ENCODE measurements at regions not wholly inside any gene's neighbourhood (a gene's known extent, or its start where the extent isn't known, plus 50 kb on each side); places are given as distances from the start of the nearest gene placed in this dataset.

DNA sequence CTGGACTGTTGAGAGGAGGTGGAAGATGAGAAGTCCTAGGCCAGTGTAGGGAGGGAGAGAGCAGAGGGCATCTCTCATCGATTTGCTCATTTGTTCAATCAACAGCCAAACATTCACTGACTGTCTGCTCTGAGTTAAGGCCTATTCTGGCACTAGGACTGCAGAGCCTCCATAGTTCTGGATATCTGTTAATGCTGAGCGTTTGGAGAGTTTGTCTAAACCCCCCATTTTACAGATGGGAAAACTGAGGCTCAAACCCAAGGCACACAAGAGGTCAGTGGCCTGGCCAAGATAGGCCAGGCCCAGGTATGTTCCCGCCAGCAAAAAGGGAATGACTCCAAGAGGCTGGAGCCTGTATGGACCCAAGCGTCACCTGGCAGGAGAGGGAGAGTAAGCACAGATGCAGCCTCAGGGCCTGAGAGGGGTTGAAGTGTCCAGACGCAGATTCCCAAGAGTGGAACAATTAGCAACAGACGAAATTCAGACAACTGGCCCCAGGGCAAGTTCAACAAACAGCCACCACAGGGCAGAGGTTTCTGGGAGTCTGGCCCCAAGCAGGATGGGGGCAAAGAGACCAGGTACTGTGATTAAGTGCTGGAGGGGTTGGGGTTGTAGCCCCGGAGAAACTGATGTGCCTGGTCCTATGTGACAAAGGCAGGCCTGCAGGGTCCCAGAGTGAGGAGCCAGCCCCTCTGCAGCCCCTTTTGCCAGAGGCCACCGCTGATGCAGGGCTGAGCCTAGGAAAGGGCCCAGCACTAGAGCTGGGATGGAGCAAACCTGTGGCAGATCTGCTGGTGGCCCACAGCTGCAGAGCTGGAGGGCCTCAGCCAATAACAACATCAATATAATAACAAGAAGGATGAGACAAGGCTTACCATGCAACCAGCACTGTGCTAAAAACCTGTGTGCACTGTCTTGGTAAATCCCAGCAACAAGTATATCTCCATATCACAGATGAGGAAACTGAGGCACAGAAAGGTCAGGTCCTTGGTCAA lies 245.1 kb upstream of the TLE3 start:
- DNase-seq = no peak

DNA sequence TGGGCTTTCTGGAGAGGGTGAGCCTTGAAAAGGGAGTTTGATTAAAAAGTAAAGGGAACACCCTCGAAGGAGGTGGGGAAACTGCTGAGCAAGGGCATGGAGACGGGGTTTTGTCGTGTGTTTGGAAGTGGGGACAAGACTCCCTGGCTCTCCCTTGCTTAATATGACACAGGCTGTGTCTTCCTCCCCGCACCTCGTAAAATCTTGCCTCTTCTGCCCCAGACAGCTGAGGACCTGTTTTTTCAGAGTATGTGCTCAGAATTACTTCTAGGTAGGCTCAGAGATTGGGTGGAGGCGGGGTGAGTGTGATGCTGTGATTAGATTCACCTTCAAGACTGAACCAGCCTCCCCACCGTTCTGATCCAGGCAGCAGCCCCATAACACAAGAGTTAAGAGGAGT lies 244.4 kb upstream of the TLE3 start:
- no peak for DNase-seq

DNA sequence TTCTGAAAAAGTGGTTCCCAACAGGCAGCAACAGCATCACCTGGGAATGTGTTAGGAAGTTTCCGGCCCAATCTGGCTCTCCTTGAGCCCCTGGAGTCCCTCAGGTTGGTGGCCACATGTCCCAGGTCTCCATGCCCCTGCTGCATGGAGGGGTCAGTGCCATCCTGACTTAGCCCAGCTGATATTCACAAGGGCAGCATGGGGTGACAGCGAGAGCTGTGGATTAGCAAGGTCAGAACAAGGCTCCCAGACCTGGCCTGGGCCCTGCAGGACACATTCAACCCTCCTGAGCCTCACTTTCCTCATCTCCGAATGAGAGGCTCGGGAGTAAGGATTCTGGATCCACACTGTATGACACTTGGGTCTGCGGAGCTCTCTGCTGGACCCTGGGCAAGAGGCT lies 243.8 kb upstream of the TLE3 start:
- DNase-seq = no peak

DNA sequence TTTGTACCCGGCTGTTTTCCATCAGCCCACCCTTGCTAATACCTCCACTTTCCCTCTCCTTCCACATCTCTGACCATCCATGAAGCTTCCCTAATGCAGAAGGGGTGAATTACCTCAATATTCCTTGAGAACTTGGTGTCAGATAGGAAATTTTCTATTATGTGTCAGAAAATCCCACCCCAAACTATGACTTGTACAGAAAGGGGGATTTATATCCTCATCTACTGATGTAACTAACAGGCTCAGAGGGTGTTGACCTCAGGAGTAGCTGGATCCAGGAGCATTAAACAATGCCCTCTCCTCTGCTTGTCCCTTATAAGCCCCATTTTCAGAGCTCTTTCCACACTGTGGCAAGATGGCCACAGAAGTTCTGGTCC lies 242.8 kb upstream of the TLE3 start:
- no peak for DNase-seq

DNA sequence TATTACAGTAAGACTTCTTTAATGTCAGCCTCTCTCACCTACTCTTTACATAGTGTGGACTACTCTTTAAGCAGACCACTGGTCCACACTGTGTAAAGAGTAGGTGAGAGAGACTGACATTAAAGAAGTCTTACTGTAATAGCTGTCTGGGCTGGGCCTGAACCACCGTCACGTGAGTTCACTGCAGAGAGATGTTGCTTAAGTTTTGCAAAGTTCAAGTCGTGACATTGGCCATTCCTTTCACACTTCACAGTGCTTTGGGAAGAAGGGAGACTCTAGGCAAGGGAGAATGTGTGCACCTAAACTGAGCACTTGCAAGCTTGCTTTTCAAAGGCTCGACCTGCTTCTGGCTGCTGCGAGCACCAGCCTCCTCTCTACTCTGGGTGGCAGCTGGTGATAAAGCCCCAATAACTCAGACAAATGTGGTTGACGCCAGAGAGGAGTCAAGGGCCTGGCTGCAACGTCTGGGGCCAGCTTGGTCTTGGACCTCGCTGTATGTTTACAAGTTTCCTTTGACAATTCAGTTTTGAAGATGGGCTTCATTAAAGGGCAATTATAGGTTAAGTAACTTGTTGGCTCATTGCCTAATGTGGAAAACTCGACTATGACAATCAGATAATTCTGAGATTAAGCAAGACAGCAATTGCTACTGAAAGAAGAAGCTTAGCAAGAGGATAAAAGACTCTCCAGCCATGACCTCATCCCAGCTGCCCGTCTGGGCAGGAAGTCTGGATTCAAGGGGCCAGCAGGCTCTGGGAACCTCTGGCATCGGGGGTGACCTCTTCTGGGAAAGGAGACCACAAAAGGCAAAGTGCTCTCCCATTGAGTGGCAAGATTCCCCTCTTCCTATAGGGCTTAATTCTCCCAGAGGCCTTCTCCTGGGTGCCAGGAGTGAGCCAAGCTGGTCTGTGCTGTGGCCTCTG lies 242.1 kb upstream of the TLE3 start:
- DNase-seq = no peak

DNA sequence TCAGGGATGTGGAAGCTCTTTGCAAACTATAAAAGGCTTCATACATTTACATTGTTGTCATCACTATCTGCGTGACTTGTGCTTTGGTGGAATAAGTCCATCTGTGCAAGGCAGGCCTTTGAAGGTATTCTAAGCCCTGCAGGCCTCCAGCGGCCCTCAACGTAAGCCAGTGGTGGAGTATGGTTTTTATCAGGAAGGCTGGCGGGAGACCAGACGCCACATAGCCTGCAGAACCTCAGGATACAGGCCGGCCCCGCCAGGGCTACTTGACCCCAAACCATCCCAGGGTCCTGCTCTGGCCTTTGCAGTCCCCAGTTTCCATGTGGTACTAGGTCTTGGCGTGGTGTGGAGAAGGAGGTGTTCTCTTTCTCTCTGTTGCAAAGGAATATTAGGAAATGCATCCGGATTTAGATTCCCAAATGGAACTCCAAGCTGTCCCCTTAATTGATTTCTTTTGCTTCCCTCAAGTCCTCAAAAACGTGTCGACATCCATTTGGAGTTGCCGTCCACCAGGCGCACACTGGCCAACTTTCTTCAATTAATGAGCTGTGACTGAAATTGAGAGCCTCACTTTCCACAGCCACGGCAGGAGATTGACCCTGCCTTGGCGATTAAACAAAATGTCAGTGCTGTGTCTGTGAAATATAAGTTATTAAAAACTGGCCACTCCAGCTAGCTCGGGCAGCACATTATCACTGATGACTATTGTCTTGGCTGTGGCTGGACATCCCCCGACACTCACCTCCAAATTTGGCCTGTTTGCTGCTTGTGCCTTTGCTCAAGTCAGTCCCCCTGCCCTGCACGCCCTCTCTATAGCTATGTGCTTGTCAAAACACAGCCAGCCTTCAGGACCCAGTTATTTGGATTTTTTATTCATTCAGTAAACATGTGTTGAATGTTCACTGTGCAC lies 239.8 kb upstream of the TLE3 start:
- no peak for DNase-seq

DNA sequence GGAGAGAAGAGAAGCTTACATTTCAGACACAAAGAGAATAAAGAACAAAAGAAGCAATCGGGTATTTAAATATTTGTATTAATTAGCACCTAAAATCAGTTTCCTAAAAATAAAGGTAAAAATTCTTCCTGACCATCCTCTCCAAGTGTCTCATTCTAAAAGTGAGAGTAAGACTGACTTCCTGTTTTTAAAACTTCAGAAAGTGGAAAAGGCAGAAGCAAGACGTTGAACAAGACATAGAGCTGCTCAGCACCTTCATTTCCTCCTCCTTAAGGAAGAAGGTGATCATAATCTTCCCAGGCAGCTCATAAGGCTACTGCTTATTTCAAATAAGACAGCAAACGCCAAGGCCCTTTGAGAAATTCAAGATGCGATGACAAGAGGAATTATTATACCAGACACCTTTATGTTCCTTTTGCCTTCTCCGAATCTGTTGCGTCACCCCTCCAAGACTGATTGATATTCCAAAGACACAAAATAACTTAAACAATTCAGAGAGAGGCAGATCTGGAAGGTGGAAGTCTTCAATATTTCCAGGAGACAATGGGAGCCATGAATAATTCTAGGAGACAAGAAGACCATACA lies 238.8 kb upstream of the TLE3 start:
- DNase-seq = no peak

DNA sequence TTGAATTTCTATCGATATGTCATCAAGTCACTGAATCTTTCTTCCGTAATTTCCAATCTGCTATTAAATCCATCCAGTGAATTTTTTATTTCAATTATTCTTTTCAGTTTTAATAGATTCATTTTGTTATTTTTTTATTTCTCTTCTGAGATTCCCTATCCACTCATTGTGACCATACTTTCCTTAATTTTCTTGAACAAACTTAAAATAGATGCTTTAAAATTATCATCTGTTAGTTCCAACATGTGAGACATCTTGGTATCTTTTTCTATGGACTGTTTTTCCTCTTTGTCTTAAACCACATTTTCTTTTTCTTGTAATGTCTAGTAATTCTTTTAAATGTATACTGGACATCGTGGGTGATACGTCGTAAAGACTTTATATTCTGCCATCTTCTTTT lies 236.6 kb upstream of the TLE3 start:
- no peak for DNase-seq

DNA sequence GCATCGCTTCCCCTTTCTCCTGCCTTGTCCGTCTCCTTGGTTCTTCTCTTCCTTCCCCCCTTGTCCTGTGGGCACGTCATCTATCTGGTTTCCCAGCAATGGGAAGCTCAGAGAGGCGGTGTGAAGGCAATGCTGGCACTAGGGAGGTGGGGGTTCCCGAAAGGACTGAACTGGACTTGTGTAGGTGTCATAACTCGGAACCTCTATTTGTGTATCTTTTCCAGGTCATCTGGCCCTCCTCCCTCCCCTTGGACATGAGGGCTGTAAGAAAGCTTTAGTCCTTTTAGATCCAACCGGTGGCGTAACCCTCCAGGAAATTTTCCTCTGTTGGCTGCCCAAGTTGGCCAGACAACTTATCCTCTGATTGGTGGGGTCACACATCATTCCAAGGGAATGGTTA lies 231.5 kb upstream of the TLE3 start:
- DNase-seq = no peak

DNA sequence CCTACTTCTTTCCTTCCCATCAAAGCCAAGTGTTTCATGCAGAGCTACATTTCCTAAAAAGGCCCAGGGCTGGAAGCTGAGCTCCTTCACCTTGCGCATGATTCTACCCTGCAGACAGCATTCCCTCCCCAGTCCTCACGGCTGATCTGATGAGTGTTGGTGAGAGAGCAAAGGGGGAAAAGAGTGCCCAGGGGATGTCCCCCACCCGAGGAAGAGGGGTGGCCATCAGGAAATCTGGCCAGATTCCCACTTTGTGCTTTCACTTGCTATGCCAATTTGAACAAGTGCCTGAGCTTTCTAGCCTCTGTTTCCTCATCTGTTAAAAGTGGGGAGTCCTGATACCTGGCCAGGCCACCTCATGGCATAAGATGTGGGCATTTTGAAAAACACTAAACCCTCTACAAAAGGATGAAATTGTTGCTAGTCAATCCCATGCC lies 231.0 kb upstream of the TLE3 start:
- DNase-seq = no peak

DNA sequence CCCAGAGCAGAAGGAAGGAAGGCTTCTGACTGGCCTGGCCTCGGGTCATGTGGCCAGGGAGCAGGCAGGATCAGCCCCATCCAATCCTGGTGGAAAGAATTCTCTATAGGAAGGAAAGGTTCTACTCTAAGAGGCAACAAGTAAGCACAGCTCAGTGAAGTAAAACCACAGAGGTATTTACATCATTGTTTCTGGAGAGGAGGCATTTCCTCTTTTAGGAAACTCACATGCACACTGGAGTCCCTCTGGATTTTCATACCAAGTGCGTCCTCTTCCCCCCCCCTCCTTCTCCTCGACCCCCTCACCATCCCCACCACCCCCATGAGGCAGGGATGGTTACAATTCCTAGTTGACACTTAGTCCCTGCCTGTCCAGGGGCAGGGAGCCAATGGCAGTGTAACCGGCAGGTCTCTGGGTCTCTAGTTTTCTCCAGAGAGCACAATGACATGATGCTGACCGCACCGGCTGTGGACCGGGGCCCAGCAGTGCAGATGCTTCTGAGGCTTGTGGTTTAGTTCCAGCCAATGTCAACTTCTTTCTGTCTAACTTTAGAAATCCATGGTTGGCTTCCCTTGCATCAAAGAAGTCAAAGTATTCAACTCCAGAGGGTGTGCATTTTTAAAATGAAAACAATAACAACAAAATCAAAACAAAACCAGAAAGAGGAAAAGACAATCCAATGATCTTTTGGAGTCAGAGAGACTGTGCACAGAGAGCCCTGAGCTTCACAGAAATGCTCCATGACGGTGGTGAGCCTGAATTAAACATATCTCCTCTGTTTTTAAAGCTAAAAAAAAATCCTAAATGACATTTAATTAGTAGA lies 230.3 kb upstream of the TLE3 start:
- DNase-seq = no peak

DNA sequence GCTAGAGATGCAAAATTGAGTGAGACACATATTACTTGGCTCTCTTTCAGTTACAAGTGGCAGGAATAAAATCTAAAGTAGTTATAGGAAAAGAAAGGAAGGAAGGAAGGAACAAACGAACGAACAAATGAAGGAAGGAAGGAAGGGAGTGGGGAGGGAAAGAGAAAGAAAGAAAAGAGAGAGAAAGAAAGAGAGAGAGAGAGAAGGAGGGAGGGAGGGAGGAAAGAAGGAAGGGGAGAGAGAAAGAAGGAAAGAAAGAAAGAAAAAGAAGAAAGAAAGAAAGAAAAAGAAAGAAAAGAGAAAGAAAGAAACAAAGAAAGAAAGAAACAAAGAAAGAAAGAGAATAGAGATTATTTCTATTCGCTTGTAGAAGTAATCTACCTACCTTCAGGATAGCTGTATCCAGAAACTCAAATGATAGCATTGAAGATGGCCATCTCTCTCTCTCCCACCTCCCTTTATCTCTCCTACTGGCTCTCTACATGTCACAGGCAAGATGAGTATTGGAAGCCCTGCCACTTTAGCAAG lies 229.7 kb upstream of the TLE3 start:
- DNase-seq = no peak

DNA sequence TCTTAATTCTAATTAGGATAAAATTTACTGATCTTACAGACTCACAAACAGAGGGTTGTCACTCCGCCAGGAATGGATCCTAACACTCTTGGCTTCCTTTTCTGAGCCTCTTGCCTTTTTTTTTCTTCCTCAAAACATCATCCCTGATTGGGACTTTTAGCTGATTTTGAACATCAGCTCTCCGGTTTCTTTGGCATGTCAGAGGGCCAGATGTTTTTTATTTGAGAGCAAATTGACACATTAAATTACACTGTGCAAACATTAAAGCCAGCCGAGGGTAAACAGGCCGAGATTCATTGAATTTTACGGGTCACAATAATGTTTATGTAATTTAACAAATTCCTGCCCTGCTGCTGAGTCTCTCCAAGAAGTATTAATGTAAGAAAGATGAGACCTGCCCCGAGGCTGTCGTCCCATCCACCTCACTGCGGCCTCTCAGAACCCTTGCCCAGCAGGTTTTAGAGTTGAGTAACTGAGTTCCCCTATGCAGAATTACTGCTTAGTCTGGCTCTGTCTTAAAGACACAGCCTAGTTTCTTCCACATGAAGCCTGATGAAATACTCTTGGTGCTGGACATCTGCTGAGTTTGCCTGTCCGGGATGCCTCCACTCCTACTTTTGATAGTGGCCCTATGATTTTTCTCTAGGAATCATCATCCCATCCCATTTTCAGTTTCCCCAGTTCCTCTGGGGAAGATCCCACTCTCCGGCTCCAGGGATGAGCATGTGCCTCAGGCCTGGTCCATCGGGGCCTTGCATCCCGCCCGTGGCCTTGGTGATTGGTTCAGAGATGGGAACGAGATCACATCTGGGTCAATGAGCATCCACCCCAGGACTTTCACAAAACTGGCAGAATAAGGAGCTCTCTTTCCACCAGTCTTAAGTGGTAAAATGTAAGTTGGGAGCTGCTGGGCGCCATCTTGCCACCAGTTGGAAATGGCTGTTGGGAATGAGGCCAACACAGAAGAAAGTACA lies 226.6 kb upstream of the TLE3 start:
- no peak for DNase-seq

DNA sequence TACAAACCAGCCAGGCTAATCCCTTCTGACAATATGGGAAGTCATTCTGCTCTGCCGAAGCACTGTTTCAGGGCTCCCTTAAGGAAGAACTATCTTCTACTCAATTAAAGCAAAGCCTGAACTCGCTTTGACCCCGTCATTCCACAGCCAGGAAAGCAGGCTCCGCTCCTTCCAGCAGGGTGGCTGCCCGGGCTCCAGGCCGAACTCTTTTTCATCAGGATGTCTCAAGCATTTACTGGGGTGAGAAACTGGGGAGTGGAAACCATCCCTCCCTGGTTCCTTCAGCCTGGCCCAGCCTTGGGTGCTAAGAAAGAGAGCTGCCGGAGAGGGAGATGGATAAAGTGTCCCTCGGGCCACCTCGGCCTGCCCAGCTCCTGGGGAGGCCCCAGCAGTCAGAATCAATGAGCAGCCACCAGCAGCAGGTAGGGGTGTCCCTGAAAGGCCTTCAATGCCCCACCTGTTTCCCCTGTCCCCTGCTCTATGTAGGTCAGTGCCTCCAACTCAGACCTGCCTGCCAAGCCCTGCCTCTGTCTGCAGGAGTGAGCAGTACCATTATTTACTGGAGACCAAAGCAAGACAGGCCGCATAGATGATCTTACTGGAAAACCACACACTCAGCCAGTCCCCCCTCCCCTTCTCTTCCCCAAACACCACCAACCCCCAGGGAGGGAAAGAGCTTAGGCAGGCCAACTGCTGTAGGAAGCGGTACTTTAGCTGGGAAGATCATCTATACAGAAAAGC lies 225.6 kb upstream of the TLE3 start:
- no peak for DNase-seq

DNA sequence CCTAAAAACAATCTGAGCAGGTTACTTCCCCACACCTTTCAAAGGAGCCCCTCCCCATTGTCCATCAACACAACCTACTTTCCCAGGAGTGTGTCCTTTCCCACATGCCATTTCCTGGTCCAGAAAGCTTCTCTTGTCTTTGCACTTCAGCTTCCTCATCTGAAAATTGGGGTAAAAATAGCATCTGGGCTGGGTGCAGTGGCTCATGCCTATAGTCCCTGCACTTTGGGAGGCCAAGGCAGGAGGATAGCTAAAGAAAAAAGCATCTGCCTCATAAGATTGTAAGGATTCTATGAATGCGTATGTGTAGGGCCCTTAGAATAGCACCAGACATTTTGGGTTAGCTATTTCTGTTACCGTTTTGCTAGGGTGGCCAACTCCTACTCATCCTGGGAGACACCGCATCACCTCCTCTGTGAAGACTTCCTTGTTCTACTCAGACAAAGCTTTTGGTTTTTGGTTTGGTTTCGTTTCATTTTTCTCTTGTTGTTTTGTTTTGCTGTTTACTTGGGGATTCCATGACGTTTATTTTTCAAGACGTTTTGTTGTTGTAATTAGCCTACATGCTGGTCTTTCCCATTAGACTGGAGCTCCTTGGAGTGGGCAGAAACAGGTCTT lies 224.4 kb upstream of the TLE3 start:
- no peak for DNase-seq

DNA sequence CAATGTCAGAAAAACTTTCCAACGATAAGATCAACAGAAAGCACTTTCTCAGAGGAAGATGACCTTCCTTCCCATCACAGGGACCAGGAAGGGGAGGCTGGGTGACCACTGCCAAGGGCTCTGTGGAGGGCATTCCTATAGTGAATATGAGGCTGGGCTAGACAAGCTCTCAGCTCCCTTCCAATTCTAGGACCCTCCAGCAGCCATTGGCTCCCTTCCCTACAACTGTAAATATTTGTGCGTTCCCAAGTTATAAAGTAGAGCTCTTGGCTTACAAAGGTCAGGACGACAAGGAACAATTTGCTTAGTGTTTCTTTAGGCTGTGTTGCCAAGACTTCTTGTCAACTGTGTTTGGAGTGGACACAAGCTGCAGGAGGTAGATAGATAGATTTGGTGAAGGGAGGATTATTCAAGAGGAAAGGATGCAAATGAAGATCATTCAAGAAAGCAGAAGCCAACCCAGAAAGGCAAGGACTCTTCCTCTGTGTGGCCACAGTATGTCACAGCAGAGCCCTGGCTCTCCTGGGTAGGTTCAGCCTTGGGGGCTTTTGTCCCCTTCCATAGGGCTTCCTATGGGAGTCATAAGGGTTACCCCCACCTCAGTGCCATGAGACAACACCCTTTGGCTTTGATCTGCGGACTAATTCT lies 223.6 kb upstream of the TLE3 start:
- DNase-seq = no peak

DNA sequence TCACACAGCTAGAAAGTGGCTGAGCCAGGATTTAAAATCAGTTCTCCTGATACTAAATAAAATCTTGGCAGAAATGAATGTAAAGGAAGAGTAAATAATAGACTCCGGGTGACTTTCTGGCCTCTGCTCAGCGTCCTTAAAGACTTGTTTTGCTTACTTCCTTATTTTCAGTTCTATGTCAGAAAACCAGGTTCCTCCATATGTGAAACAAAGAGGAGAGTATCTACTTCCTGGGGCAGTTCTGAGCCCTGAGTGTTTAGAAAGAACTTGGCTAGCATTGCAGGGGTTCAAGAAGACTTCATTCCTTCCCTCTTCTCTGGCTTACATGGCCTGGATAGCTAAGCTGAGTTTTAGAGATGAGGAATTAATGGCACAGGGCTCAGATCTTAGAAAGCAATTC lies 222.8 kb upstream of the TLE3 start:
- DNase-seq = no peak

DNA sequence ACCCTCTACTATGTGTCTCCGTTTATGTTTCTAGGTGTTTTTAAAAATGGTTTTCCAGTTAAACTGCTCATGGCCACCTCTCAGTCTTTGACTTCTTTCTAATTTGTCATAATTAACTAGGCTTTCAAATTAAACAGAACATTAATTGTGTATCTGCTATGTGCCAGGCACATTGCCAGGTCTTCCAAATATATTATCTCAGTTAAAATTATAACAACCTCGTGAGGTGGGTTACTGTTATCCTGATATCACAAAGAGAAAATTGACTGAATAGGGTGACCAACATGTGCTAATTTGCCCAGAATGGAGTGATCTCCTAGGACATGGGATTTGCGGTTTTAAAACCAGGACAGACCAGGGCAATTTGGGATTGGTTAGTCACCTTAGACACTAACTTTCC lies 222.4 kb upstream of the TLE3 start:
- DNase-seq = no peak
